ENCODE measurements at regions not wholly inside any gene's neighbourhood (a gene's known extent, or its start where the extent isn't known, plus 50 kb on each side); places are given as distances from the start of the nearest gene placed in this dataset.
"Not testable (repeated sequence)": the region's sequence is repeated elsewhere in the genome, so short reads cannot be mapped to it uniquely, and the experiment has no call there.

DNA sequence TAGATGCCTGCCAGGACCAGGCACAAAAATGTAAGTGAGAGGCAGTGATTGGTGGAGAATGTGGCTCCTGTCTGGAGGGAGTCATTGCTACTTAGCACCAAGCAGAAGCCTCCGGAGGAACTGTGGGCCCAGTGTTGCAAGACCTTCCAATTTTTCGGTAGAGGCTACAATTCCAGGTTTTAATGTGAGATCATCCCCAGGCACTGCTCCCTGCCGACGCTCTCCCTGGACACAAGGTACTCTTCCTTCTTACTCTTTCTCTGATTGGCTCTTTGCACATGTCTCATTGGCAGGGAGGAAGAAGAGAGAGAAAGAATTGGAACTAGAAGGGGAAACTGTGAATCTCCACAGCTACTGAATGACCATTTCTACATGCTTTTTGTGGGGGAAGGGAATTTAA, 53.7 kb upstream of the EP300 start:
- Histone ChIP-seq H3K4me3 (no peak overlapping the region), H3K9me3 (no peaks in the 10 kb centered on the region), H3K27ac (no peak overlapping the region), H3K27me3 (peaks cover 0 to 2% (median 0%) of the 10 kb centered on the region in 3 donors), H3K4me1 (no peaks in the 10 kb centered on the region), H3K36me3 (no peaks in the 10 kb centered on the region)
- intact Hi-C loops (cut with DNase I; ENCODE audit: low total_unique reads) (no loop called here), in situ Hi-C loops (cut with MboI; ENCODE audit: low sequenced_read_pairs in 4 of 4) (no loop called here)
- no peak for ATAC-seq
- TF ChIP-seq CTCF (IDR thresholded peaks at IDR 0.05 in 4 of 5, conservative IDR thresholded peaks at IDR 0.05 in 1 of 5) (no peak), POLR2A (IDR thresholded peaks at IDR 0.05) (no peak)
- DNase-seq = no peak

DNA sequence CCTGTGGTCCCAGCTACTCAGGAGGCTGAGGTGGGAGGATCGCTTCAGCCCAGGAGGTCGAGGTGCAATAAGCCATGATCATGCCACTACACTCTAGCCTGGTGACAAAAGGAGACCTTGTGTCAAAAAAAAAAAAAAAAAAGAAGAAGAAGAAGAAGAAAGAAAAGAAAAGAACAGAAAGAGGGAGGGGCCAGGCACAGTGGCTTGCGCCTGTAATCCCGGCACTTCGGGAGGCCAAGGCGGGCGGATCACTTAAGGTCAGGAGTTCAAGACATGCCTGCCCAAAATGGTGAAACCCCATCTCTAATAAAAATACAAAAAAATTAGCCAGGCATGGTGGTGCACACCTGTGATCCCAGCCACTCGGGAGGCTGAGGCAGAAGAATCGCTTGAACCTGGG, 52.8 kb upstream of the EP300 start:
- H3K4me1 ChIP-seq; H3K27ac ChIP-seq; ATAC-seq; H3K9me3 ChIP-seq; H3K27me3 ChIP-seq; intact Hi-C loops (cut with DNase I; ENCODE audit: low total_unique reads); H3K36me3 ChIP-seq; in situ Hi-C loops (cut with MboI; ENCODE audit: low sequenced_read_pairs in 4 of 4); H3K4me3 ChIP-seq; DNase-seq: not testable (repeated sequence)

DNA sequence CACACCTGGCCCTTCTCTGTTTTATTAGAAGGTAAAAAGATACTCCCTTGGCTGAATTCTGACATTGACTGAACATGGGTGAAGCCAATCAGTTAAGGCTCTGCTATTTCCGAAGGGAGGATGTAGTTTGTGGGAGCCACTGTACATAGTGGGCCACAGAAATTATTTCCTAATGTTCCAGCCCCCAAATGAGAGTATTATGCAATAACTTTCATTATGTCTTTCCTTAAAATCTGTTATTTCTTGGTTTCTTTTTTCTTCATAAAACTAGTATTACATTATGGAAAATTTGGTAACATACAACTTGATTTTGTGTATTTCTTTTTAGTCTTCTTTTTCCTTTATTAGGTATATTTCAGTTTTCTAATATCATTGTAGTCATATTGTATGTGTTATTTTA, 51.9 kb upstream of the EP300 start:
- TF ChIP-seq POLR2A (IDR thresholded peaks at IDR 0.05) (no peak), CTCF (IDR thresholded peaks at IDR 0.05 in 4 of 5, conservative IDR thresholded peaks at IDR 0.05 in 1 of 5) (no peak)
- Histone ChIP-seq H3K4me3 (no peak overlapping the region), H3K4me1 (no peaks in the 10 kb centered on the region), H3K9me3 (no peaks in the 10 kb centered on the region), H3K27me3 (peaks cover 0 to 2% (median 0%) of the 10 kb centered on the region in 3 donors), H3K36me3 (no peaks in the 10 kb centered on the region), H3K27ac (no peak overlapping the region)
- DNase-seq (no peak), ATAC-seq (no peak)
- in situ Hi-C loops (cut with MboI; ENCODE audit: low sequenced_read_pairs in 4 of 4) (no loop called here), intact Hi-C loops (cut with DNase I; ENCODE audit: low total_unique reads) (no loop called here)

DNA sequence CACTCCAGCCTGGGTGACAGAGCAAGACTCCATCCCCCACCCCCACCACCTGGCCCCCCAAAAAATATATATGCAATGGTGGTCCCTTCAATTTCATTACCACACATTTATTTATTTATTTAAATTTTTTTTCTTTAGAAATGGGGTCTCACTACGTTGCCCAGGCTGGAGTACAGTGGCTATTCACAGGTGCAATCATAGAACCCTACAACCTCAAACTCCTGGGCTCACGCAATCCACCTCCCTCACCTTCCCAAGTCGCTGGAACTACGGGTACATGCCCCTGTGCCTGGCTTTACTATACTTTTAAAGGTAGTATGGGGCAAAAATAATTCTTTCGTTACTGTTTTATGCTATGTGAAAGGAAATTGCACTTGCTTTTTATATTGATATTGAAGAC, 50.9 kb upstream of the EP300 start:
- intact Hi-C loops (cut with DNase I; ENCODE audit: low total_unique reads) = no loop called here

More for the DNA sequence above, 50.9 kb upstream of the EP300 start:
- in situ Hi-C loops (cut with MboI; ENCODE audit: low sequenced_read_pairs in 4 of 4) = no loop called here
- H3K36me3 ChIP-seq = no peaks in the 10 kb centered on the region
- DNase-seq = no peak
- H3K27ac ChIP-seq = no peak overlapping the region
- no peak for ATAC-seq
- H3K4me1 ChIP-seq = no peaks in the 10 kb centered on the region
- no peaks in the 10 kb centered on the region for H3K9me3 ChIP-seq
- H3K27me3 ChIP-seq = peaks cover 0 to 2% (median 0%) of the 10 kb centered on the region in 3 donors
- TF ChIP-seq CTCF (IDR thresholded peaks at IDR 0.05 in 4 of 5, conservative IDR thresholded peaks at IDR 0.05 in 1 of 5) = no peak
- no peak for TF ChIP-seq POLR2A (IDR thresholded peaks at IDR 0.05)
- no peak overlapping the region for H3K4me3 ChIP-seq
